ENCODE measurements at regions not wholly inside any gene's neighbourhood (a gene's known extent, or its start where the extent isn't known, plus 50 kb on each side); places are given as distances from the start of the nearest gene placed in this dataset.
A peak's percentile ranks its signal among the peaks of the same experiment; 100 is the strongest.

- TF ChIP-seq CTCF (IDR thresholded peaks at IDR 0.05) (peak in 1 of 6 experiments; percentile 14), POLR2A (IDR thresholded peaks at IDR 0.05) (peak in 3 of 4 donors; percentile 90 to 99 (median 99))
Observed at GRCh38 chr6:27809939-27810767, 102.0 kb downstream of the OR2B2 start.

Data from esophagus squamous epithelium (tissue), 4 donors.